ENCODE measurements at regions not wholly inside any gene's neighbourhood (a gene's known extent, or its start where the extent isn't known, plus 50 kb on each side); places are given as distances from the start of the nearest gene placed in this dataset.
A peak's percentile ranks its signal among the peaks of the same experiment; 100 is the strongest.

DNA sequence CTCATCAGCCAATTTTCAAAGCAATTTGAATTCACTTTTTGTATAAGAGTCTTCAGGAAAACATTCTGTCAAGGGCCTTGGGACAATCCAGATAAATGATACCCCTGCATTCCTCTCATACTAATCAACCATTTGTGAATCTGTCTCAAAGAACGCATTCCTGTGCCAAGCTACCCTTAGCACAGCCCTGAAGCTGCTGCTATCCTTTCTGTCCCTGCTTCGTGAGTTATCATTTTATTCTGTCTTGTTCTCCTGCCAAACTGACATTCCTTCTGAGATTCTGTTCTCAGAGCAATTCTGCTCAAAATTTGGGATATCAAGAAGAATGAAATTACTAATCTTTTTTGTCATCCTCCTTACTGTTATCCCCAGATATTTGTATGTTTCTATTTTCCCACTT lies 213.9 kb upstream of the STXBP5 start:
- no peak for DNase-seq

DNA sequence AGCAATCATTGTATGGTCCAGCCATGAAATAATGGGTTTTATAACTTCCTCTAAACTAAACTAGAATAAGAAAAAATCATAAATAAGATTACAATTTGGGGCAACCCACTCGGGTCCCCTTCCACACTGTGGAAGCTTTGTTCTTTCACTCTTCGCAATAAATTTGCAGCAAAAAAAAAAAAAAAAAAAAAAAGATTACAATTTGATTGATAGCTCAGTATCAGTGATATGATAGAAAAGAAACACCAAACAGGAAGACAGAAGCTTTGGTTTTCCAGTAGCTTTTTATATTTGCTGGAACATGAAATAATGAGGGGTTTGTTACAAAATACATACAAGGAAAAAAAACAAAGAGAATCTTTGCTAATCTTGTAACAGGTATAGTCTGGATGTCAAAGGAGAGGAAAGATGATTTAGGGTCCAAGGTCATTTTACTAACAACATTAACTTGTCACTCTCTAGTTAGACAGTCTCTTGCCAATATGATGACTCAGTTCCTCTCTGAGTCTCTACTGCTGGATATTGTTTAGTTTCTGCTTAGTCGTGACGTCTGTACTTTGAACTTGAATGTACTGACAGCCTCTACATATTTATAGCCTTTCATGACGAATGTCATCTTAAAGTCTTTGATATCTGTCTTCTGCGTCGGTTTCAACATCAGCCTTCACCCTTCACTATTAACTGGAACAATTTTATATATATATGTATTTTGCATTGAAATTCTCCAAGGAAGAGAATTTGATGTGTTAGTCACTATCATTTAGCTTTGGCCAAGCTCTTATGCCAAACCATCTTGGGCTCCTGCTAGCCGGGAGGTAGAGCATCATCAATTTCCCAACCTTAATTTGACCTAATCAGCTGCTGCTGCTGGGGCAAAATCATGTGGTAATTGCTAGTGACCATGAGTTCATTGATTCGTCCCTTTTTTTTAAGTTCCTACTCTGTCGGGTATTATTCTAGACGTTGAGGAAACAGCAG lies 213.1 kb upstream of the STXBP5 start:
- DNase-seq, result no peak

DNA sequence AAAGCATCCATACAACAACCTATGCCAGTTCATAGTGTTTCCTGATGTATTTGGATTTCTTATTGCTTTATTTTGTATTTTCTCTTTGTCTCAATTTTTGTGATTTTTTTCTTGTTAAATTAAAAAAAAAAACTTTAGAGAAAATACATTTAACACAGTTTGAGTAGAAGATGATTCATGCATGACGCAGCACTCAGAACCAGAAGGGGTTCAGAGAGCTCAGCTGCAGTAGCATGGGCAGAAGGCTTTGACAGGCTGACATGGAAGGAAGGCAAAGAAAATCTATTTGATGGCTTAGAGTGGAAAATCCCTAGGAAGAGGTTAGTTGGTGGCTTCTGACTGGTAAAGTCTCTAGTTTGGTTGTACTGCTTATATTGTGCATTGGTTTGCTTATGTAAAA lies 207.2 kb upstream of the STXBP5 start:
- DNase-seq, result no peak

DNA sequence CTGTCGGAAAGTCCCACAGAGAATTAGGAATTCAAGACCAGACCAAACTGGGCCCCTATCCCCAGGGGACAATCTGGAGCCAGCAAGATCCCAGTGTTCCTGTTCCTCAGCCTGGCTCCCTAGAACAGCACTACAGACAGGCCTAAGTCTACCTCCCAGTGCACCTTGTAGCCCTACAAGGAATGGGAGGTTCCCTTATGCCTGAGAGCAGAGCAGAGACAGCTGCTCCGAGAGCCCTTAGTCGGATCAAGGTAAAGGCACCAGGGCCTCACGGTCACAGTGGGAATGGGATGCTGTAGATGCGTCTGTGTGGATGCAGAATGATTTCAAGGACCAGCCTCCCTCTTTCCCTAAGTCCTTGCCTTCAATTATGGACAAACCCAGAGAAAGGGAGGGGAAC lies 204.5 kb upstream of the STXBP5 start:
- no peak for DNase-seq

- DNase-seq, result no peak
Measured at GRCh38 chr6:147000545-147001488, 203.4 kb upstream of the STXBP5 start.

DNA sequence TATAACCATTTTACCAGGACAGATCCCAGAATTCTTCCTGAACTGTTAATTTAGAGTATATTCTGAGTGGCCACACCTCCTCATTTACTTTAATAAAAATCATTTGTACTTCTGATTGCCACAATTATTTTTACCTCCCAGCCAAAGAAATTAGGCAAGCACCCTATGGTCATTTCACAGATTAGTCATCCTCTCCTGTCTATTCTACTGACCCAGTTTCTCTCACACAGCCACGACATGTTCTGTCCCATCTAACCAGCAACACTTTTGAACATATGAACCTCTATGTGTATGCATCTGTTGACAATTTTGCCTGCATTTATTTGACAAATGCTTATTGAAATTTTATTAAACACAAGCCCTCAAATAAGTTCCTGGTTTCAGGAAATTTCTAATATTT lies 202.6 kb upstream of the STXBP5 start:
- no peak for DNase-seq

DNA sequence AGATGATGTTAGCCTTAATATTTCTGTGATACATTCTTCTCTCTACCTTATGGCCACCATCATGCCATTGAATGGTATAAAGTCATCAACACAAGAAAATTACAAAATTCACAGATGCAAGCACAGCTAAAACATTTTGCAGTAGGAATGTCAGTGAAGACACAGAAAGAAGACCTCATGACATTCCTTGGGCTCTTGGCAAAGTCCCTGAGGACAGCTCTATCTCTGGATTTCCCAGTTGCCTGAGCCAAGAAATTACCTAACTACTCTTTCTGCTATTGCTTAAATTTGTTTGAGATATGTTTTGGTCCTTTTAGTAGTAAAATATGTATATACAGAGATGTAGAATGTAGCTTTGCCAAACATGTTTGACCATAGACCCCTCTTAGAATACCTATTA lies 201.0 kb upstream of the STXBP5 start:
- no peak for DNase-seq

- DNase-seq, result no peak
Measured at GRCh38 chr6:147005499-147005898, 198.7 kb upstream of the STXBP5 start.

GRCh38 chr6:147007441-147007840 lies 196.8 kb upstream of the STXBP5 start:
- DNase-seq, result no peak

DNA sequence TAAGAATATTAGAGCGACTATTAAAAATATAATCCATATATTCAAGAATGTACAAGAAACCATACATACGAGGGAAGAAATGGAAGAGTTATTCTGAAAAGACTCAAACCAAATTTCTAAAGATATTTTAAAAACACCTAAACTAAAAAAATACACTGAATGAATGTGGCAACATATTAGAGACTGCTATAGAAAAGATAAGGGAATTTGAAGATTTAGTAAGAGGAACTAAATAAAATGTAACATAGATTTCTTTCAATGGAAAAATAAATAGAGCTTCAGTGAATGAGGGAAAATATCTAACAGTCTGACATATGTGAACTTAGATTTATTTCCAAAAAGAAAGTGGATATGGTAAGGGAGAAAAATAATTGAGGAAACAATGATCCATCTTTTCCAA lies 194.9 kb upstream of the STXBP5 start:
- DNase-seq, result no peak

GRCh38 chr6:147015674-147016073 lies 188.5 kb upstream of the STXBP5 start:
- no peak for DNase-seq

- DNase-seq, result peak in 1 of 5 donors; percentile 8
Measured at GRCh38 chr6:147016440-147016839, 187.8 kb upstream of the STXBP5 start.

- no peak for DNase-seq
Measured at GRCh38 chr6:147017153-147017552, 187.1 kb upstream of the STXBP5 start.

DNA sequence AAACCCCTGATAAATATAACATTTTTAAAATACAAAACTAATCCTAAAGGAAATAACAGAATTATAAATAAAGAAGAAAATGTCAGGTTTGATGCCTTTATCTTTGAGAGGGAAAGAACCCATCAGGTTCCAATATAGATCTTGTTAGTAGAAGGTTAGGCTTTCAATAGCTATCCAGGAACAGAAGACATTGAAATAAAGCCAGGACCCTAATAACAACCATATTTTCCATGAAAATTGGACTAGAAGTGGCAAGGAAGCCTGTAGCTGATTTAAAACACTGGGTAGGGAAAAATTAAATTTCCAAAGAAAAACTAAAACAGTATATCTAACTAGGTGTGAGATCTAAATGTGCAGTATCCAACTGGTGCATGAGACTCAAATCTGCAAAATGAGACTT lies 185.2 kb upstream of the STXBP5 start:
- no peak for DNase-seq

- DNase-seq, result no peak
Measured at GRCh38 chr6:147022041-147022440, 182.2 kb upstream of the STXBP5 start.

DNA sequence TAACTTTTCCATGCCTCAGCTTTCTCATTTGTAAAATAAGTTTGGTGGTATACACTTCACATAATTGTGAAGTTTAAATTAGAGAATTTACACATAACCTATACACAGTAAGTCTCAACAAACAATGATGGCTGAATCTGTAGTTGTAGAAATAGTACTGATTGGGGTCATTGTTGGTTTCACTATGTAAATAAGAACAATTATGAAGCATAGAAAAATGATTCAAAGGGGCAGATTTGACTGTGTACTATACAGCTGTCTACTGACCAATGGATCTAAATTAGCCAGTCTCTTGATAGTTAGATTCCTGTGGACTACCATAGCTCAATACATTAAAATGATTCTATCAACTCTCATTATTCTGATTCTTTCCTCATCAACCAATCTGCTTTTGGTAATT lies 181.1 kb upstream of the STXBP5 start:
- no peak for DNase-seq

GRCh38 chr6:147023581-147023980 lies 180.6 kb upstream of the STXBP5 start:
- no peak for DNase-seq

GRCh38 chr6:147029923-147030322 lies 174.3 kb upstream of the STXBP5 start:
- no peak for DNase-seq

DNA sequence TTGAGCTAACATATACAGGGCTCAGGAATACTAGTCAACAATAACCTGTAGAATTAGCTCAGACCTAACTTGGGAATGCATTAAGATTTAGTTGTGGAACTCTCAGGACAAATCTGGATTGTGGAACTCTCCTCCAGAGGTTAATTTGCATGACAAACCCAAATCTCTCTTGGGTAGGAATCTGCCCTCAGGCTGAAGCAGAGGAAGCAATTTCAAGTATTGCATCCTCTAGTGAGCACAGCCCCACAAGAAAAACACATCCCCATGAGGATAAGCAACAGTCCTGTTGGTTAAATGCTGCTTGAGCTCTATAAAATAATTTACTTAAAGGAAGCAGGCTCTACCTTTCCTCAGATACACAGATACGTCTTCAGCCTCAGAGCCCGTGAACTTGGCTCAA lies 170.9 kb upstream of the STXBP5 start:
- DNase-seq, result no peak

GRCh38 chr6:147035886-147036285 lies 168.3 kb upstream of the STXBP5 start:
- no peak for DNase-seq

DNA sequence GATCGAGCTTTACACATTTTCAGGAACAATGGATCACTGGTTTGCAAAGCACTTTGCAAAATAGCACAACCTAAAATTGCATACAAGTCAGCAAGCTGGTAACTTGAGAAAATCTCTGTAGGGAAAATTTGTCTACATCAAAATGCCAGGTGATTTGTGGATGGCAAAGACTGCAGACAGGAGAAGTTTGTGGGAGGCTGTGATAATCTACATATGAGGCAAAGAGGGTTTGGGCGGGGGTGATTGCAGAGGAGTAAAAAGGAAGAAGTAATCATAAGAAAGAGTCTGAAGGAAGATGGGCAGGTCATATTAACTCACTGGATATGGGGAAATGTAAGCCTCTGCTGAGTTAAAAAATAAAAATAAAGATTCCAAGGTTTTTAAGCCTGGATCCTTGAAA lies 166.3 kb upstream of the STXBP5 start:
- no peak for DNase-seq

DNA sequence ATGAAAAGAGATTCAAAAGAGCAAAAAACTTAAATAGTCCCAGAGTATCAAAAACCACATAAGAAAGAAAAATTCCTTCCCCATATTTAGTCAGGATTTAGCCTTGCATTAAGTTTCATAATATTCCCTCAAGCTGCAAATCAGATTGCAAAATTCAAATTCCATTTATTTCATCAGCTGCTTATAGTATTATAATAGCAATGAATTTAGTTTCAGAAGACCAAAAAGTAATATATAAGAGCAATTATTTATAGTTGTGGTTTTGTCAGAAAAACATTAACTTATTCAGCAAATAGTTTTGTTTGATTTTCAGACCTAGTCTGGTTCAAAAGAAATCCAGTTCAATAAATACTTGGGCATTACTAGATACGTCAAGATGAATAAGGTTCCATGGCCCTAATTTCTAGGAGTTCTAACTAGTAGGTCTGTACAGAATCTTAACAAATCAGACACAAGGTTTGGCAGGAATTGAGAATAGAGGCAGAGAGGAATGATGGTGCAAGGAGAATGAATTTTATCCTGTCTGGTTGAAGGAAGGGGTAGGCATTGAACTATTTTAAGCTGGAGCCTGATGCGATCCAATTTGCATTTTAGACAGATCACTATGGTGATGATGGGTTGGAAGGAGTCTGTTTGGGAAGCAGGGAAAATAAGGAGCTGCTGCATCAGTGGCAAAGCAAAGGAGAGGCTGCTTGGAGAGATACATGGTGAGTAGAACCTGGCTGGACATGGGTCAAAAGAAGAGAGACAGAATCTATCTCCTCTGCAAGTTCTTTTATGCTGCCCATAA lies 163.9 kb upstream of the STXBP5 start:
- DNase-seq, result no peak

DNA sequence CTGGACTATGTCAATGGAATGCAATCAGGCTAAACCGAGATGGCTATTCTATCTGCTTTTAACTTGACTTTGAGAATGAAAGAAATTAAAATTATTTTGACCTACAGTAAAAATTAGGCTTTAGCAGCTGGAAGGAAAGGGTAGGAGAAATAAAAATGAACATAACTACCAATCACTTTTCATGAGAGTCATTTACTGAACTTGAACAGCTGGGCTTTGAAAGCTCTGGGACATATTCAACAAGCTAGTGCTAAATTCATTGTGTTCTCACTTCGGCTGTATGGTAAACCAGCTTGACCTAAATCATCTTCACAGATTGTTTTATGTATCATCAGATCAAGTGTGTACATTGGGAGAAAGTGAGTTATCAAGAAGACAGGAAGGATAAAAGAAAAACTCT lies 161.5 kb upstream of the STXBP5 start:
- DNase-seq, result no peak
